HG03097 (cell line): ENCODE measurements at regions not wholly inside any gene's neighbourhood (a gene's known extent, or its start where the extent isn't known, plus 50 kb on each side); places are given as distances from the start of the nearest gene placed in this dataset.

Source experiments
- ATAC-seq: cut with Tn5 transposase; IDR thresholded peaks from one replicate; pipeline ENCODE4 v1.9.1; 2021; ENCODE audit not compliant: unreplicated experiment, low FRiP score

DNA sequence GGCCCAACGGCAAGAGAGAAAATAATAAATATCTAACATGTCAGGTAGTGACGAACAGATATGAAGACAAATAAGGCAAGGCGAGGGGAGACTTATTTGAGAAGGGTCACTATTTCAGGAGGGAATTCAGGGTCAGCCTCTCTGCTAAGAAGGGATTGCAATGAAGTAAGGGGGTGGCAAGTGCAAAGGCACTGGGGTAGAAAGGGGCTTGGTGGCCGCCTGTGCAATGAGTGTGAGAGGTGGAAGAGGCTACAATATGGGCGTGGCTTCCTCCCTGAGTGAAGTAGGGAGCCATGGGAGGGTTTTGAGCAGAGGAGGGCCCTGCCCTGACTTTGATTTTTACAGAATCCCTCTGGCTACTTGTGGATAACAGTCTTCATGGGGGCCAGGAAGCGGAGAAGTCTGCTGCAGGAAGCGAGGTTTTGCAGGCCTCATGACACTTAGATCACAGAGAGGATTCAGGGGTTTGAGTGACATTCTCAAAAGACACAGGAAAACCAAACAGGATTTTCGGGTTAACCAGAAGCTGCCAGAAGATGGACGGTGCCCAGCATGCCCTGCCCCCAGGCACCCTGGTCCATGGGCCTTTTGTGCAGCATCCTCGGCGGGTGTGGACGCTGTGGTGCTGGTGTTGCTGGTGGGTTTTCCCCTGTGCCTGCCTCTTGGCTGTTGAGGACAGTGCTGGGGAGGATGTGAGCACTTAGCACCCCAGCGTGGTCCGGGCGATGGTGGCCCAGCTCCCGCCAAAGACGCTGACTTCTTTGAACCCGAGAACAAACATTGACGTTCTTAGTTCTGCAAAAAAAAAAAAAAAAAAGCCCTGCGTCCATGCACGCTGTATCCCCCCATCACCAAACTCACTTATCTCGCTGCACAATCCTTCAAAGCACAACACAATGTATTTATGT is 124.2 kb upstream of the PTPN1 start:
- ATAC-seq, result no peak

DNA sequence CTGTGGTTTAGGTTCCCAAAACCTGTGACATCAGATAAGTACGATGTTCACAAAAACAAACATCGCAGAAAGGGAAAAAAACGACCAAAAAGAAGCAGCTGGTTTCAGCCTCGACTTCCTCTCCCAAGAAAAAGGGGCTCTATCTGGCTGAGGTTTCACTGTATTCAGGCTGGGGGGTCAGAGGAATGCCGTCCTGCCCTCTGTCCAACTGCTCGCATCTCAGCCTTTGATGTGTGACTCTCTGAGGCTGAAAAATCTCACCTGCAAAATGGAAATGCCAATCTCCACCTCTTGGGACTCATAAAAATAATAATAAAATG is 123.6 kb upstream of the PTPN1 start:
- no peak for ATAC-seq

DNA sequence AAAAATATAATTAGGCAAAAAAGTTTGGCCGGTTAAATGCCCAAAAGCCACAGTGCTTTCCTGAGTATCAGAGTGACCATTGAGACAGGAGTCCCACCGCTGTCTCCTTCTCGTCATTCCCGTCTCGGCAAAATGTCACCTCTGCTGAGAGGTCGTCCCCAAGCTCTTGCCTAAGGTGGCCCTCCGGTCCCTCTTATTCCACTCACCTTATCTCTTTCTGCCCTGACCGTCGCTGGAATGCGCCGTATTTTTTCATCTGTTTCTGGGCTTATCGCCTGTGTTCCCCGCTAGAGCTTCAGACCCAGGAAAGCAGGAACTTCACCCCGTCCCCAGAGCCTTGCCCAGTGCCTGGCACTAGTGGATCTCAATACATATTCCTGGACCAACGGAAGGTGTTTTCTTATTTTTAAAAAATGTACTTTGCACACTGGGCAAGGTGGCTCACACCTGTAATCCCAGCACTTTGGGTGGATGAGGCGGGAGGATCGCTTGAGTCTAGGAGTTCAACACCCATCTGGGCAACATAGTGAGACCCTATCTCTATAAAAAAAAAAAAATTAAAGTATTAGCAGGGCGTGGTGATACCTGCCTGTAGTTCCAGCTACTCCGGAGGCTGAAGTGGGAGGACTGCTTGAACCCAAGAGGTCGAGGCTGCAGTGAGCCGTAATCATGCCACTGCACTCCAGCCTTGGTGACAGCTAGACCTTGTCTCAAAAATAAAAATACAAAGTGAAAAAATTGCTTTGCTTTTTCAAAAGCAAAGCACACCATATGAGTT is 122.8 kb upstream of the PTPN1 start:
- ATAC-seq, result no peak

DNA sequence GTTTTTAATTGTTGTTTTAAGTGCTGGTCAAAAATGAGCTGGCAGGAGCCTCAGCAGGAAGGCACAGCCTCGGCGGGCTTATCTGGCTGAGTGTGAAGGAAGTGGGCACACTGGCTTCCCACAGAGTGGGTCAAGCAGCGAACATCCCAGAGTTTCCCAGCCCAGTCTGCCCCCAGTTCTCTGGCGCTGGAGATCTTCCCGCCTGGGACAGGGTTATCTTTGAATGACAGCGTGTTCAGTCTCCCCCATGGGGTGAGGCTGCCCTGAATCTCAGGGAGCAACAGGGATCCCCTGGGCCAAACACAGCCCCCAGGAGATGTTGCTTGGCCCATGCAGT is 122.2 kb upstream of the PTPN1 start:
- no peak for ATAC-seq

DNA sequence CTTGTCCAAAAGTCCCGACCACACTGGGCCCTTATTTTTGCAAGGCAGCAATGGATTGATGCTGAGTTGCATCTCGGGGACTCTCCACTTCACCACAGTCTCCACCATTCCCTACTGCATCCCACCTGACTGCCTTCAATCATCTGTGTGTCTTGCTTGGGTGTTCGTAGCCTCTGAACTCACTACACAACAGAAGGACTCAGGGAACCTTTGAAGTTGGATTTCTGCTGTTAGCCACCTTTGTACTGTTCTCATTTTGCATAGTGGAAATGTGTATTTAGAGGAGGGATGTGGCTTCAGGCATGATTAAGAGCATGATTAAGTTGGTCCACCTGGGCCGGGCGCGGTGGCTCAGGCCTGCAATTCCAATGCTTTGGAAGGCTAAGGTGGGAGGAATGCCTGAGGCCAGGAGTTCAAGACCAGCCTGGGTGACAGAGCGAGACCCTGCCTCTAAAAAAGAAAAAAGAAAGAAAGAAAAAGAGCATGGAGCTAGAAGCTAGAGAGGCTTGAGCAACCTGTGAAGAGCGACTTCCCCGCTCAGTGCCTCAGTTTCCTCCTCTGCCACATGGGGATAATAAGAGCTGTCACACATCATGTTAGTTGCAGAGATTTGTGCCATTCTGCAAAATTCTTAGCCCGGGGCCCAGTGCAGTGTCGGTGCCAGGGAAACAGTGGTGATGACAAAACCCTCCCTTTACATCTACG is 121.3 kb upstream of the PTPN1 start:
- ATAC-seq, result no peak

DNA sequence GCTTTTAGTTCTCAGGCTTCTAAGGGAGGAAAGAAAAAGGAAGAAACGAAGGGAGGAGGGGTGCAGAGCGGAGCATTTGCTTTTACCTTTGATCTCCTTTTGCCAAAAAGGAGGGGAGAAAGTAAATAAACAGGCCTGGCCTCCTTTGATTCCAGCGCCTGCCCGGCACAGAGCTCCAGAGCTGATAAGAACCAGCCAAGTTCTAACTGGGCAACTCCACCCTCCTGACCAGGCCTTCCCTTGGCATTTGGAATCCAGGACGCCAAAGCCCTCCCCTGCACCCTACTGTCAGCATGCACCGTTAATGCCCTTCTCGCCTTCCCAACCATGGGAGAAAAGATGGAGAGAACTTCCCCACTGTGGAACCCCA is 120.8 kb upstream of the PTPN1 start:
- ATAC-seq, result no peak

DNA sequence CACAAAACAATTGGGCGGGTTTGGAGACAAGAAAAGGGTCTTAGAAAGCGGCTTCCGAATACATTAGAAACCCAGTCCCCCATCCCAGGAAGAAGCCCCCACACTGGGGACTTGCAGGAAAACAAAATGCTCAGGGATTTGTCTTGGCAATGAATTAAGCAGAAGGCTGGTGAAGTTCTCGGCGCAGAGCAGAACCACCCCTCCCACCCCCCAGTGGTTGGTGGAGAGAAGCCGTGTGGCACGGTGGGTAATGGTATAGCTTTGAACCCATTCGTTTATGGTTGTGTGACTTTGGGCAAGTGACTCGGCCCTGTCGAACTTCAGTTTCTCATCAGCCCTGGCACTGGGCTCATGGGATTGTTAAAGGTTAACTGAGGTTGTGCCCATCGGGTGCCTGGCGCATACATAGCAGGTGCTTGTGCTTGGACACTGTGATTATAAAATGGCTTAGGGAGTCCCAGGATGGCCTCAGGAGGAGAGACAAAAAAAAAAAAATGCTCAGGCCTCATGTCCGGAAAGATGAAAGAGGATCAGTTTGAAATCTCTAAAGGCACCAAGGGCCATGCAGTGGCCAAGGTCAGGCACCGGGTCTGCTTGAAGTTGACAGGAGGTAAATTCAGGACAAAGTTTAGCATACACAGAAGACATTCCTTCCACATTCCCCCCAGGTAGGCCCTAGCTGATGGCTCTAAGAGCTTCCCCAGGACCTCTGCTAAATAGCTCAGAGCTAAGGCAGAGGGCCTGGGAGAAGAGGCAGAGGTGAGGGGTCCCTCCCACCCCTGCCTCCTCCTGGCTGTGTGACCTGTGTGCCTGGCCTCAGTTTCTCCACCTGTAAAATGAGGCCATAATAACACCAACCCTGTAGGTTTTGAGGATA is 120.1 kb upstream of the PTPN1 start:
- no peak for ATAC-seq

DNA sequence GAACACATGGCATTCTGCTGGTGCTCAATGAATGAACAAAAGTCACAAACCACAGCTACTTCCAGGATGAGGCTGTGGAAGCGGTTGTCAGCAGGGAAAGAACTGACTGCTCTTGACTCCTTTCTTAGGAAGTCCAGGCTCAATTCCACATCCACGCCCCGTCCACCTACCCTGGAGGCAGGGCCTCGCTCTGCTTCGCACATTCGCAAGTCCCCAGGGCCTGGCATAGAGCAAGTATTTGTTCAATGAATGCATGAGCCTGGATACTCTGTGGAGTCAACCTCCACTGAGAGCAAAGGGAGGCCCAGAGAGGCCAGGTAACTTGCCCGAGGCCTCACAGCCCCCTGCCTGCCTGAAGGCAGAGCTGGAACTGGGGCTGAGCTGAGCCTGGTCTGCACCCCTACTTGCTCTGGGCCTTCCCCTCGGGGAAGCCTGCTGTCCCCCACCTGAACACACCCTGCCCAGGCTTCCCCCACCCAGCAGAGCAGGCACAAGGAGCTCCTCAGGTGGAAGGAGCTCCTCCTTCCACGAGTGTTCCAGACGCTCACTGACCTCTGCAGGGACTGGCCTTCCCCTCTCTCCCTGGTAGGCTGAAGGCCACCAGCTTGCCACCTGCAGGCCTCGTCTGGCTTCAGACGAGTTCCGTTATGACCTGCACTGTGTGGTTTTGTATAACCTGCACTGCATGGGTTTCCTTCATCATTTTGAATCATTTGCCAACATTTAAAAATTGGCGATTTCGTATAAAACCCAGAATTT is 119.3 kb upstream of the PTPN1 start:
- ATAC-seq, result no peak

DNA sequence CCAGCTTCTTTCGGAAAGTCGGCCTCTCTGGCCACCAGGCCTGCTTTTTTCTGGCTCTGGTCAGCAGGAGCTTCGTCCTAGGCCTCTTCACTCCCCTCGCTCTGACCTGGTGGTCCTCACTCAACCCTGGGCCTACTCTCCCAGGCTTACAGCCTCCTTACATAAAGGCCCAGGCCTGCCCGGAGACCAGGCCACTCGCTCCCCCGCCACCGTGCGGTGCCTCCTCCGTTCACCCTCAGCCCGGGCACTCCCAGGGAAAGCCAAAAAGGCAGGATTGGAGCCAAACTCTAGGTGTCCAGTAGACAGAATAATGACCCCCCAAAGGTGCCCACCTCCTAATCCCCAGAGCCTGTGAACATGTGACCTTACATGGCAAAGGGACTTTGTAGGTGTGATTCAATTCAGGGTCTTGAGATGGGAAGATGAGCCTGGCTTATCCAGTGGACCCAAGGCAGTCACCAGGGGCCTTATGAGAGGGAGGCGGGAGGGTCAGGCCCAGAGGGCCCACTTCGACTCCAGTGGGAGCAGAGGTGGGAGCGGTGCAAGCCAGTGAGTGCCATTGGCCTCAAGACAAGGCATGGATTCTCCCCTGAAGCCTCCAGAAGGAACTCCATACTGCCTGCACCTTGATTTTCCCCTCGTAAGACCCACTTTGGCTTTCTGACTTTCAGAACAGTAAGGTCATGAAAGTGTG is 118.6 kb upstream of the PTPN1 start:
- no peak for ATAC-seq

DNA sequence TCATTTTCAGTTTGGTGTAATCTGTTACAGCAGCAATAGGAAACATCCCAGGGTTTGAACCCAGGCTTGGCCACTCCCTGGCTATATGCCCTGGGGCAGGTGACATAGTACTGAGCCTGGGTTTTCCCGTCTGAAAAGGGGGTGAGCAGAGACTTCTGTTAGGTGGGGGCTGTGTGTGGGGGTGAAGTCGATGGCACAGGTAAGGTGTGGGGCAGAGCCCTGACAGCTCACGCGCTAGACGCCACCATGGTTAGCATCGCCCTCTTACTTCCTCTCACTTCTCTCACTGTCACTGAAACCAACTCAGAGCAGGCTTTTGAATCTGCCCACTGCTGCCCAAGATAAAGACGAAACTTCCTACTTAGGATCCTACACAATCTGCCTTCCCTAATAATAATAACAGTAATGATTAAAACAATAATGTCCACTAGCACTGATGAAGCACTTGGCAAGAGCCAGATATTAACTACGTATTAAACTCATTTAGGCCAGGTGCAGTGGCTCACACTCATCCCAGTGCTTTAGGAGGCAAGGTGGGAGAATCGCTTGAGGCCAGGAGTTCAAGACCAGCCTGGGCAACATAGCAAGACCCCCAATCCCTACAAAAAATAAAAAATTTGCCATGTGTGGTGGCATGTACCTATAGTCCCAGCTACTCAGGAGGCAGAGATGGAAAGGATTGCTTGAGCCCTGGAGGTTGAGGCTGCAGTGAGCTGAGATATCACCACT is 117.9 kb upstream of the PTPN1 start:
- ATAC-seq, result no peak

DNA sequence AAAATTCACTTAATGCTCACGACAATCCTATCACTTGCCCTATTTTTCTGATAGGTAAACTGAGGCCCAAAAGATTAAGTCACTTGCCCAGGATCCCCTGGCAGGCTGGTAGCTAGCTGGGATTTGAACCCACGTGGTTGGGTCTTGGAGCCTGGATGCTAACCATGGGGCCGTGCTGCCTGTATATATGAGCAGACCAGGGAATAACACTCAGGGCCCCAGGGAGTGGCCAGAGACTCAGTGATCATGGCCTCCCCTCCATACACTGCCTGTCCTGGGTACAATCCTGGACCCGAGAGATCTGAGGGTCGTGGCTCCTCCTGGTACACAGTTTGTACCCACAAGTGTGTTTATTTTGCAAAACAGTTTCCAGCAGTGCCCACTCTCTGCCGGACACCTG is 116.9 kb upstream of the PTPN1 start:
- ATAC-seq, result no peak

DNA sequence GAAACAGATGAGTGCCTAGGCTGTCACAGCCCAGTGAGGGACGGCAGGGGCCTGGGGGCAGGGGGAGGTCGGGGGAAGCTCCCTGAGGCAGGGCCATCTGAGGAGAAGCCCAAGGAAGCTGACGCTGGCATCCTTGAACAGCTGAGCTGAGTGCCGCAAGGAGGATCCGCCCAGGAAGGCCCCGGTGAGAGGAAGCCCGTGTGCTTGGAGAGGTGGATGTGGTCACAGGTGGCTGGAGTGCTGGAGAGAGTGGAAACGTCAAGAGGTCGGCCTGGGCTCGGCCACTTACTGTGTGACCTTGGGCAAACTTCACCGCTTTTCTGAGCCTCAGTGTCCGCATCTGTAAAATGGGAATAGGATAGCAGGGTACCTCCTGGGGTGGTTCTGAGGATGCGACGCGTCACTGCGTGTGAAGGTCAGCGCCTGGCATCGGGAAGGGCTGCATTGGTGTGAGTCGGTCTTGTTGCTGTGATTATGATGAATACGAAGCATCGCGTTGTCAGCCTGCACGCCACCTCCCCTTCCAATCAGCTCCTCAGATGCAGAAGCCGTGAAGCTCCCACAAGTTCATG is 116.1 kb upstream of the PTPN1 start:
- ATAC-seq, result no peak

DNA sequence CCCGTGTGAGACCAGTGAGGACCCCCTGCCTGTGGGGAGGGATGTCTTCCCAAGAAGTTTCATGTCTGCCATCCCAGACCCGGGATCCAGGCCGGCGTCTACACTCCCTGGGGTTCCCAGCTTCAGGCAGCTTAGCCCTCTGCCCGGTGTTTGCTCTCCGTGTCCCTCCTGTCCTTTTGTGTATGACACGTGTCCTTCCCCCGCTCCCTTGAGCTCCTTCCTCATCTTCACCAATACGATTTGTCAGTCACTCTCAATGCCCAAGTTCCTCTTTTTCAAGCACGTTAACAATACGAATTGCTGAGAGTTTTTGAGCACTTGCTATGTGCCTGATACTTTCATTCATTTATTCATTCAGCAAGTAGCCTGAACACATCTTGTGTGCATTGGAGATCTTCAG is 115.6 kb upstream of the PTPN1 start:
- ATAC-seq, result no peak

DNA sequence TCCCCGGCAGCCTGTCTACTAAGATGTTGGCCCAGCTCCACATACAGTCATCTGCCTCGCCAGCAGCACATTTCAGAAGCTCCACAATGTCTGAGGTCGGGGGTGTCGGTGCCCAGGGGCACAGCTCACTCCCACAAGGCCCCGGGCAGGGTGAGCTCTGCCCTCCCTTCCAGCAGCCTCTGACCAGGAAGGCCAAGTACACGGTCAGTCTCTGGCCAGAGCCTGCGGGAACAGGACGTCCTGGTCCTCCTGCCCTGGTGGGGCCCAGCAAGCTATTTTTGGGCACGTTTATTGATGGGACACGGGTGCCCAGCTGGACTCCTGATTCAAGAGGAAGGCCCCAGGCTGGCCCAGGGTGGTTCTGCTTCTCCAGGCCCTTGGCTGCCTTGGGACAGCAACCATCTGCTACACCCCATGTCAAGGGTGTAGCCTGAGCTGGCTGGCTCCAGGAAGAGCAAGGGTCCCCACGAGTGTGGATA is 114.9 kb upstream of the PTPN1 start:
- ATAC-seq, result no peak

DNA sequence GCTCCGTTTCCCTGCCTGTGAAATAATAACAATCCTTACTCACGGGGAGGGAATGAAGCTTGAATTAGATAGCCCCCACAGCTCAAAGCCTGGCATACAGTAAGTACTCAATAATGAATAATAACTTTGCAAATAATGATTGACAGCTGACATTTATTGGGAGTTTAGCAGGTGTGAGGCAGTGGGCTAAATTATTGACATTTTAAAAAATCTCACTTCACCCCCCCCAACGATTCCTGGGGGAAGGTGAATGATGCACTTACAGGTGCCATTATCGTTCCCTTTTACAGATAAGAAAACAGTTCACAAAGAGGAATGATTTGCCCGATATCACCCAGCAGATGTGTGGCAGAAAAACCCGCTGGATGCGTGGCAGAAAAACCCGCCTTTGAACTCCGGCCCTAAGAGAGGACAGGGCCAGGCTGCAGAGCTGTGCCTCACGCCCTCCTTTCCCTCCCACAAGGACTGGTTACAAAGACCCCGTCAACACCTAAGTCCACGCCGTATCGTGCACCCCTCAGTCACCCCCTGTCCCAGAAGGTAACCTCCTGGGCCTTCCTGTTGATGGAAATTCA is 114.2 kb upstream of the PTPN1 start:
- ATAC-seq, result no peak

DNA sequence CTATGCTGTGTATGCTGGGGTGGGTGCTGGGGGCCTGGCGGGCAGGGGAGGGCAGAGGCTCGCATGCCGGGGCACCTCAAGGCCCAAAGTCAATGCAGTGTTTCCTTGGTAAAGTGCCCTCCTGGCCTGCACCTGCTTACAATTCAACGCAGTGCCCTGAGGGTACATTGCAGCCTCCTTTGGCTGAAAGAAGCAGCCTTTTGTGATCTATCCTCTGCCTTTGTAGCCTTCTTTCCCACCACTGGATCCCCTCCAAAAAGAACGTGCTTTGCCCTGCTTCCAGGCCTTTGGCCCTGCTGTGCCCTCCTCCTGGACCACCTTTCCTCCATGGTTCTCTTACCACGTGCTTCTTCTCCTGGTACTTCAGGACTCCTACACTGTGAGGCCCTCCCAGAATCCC is 113.6 kb upstream of the PTPN1 start:
- no peak for ATAC-seq

DNA sequence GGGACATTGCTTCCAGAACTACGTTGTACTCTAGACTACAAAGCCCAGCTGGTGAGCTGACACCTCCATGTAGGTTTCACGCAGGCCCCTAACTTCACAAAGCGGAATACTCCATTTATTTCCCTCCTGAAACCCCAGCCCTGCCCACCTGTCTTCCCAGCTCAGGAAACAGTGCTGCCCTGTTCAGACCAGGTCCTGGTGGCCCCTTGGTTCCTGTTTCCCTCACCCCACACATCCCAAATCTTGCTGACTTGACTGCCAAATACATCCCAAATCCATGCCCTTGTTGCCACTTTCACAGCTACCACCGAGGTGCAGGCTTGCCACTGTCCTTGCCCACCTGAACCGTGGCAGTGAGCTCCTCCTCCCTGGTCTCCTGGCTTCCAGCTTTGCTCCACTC is 113.1 kb upstream of the PTPN1 start:
- ATAC-seq, result no peak

DNA sequence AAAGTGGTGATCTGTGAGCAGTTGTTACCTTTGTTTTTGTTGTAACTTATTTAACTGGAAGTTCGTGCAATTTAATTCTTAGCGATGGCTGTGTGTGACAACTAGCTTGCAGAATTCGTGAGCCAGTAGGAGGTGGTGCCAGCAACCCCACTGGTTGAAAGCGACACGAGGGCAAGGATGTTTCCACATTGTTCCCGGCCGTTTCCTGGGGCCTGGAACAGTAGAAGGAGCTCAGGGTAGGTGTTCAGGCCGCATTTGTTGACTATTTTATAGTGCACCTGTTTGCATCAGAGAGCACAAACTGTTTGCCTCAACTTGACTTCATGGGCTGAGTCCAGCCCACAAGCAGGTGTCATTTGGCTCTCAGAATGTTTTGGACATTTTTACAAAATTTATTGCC is 112.1 kb upstream of the PTPN1 start:
- ATAC-seq, result no peak
